Esophagus squamous epithelium (tissue), 4 donors: ENCODE measurements at regions not wholly inside any gene's neighbourhood (a gene's known extent, or its start where the extent isn't known, plus 50 kb on each side); places are given as distances from the start of the nearest gene placed in this dataset.

ENCODE experiments used
- POLR2A ChIP-seq, 4 donors: fragments of 450-650 bp; IDR thresholded peaks; one replicate each; pipeline ENCODE4 v1.6.1; 2017; ENCODE audit warnings: antibody characterized with exemption in 4 of 4, mild to moderate bottlenecking in 4 of 4, moderate library complexity in 3 of 4
- TF ChIP-seq, protein P1 (sequence below), 6 experiments: fragments of 450-650 bp in 4 of 6; fragments of 200-600 bp in 2 of 6; sonication (generic) in 2 of 6; IDR thresholded peaks; one replicate each; pipeline ENCODE4 v1.5.1; 2016 to 2019; ENCODE audit warnings: antibody characterized with exemption in 6 of 6, mild to moderate bottlenecking in 4 of 6, moderate library complexity in 4 of 6

DNA sequence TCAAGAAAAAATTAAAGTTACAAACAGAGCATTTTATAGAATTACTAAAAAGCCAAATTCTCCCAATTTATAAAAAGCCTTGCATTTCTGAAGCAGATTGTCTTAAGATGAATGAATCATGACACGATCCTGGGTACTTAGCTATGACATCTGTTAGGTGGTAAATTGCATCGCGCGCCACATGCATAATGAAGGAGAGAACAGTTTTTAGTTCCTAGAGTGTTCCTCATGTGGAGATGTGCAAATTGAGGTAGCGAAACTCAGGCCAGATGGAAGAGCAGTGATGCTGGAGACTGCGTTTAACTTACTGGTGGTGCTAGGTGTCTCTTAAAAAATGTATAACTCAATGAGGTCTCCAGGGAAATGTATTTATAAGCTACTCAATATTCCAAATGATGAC lies 516.1 kb downstream of the EFNA5 start:
- TF ChIP-seq, protein P1, sequence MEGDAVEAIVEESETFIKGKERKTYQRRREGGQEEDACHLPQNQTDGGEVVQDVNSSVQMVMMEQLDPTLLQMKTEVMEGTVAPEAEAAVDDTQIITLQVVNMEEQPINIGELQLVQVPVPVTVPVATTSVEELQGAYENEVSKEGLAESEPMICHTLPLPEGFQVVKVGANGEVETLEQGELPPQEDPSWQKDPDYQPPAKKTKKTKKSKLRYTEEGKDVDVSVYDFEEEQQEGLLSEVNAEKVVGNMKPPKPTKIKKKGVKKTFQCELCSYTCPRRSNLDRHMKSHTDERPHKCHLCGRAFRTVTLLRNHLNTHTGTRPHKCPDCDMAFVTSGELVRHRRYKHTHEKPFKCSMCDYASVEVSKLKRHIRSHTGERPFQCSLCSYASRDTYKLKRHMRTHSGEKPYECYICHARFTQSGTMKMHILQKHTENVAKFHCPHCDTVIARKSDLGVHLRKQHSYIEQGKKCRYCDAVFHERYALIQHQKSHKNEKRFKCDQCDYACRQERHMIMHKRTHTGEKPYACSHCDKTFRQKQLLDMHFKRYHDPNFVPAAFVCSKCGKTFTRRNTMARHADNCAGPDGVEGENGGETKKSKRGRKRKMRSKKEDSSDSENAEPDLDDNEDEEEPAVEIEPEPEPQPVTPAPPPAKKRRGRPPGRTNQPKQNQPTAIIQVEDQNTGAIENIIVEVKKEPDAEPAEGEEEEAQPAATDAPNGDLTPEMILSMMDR (IDR thresholded peaks at IDR 0.05), result no peak
- TF ChIP-seq POLR2A (IDR thresholded peaks at IDR 0.05), result no peak
